ENCODE measurements at regions not wholly inside any gene's neighbourhood (a gene's known extent, or its start where the extent isn't known, plus 50 kb on each side); places are given as distances from the start of the nearest gene placed in this dataset.

DNA sequence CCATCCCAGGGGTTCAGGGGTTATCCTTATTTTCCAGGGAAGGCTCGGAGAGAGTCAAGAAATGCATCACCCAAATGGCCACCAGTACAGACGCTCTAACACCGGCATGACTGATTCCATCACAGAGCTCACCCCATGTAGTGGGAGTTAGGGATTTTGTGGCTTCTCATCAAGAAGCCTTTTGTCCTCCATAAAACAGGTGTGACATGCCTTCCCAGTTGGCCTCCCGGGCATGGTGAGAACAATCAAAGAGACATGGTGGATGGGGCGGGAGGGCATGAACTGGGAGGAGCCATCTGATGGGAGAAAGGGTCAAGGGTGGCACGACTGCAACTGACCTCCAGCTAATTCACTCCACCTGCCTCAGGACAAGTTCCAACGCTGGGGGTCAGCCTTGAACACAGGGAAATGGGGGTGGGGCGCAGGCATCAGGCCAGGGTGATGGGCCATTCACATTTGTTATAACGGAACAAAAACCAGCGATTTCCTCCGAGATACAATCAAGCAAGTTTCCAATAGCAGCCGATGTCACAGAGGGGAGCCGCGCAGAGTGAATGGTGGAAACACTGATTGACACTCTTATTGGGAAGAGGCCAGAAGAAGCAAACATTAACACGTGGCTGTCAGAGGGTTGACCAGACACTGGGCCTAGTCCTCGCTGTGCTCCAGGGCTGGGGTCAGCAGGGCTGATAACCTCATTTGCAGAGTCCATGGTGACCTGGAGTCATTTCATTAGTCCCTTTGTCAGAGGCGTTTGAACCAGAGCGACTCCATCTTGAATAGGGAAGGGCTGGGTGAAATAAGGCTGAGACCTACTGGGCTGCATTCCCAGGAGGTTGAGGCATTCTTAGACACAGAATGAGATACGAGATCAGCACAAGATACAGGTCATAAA, 80.5 kb upstream of the HPCAL1 start:
- TF ChIP-seq, protein P1, sequence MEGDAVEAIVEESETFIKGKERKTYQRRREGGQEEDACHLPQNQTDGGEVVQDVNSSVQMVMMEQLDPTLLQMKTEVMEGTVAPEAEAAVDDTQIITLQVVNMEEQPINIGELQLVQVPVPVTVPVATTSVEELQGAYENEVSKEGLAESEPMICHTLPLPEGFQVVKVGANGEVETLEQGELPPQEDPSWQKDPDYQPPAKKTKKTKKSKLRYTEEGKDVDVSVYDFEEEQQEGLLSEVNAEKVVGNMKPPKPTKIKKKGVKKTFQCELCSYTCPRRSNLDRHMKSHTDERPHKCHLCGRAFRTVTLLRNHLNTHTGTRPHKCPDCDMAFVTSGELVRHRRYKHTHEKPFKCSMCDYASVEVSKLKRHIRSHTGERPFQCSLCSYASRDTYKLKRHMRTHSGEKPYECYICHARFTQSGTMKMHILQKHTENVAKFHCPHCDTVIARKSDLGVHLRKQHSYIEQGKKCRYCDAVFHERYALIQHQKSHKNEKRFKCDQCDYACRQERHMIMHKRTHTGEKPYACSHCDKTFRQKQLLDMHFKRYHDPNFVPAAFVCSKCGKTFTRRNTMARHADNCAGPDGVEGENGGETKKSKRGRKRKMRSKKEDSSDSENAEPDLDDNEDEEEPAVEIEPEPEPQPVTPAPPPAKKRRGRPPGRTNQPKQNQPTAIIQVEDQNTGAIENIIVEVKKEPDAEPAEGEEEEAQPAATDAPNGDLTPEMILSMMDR (IDR thresholded peaks at IDR 0.05) = no peak
- no peak for TF ChIP-seq POLR2AphosphoS5 (IDR thresholded peaks at IDR 0.05)
- no peak for TF ChIP-seq POLR2A (IDR thresholded peaks at IDR 0.05)
- TF ChIP-seq EP300 (IDR thresholded peaks at IDR 0.05; ENCODE audit: low read depth) = no peak
